NAMALWA (cell line): ENCODE measurements at regions not wholly inside any gene's neighbourhood (a gene's known extent, or its start where the extent isn't known, plus 50 kb on each side); places are given as distances from the start of the nearest gene placed in this dataset.
"Not testable (repeated sequence)": the region's sequence is repeated elsewhere in the genome, so short reads cannot be mapped to it uniquely, and the experiment has no call there.

Source experiments
- DNase-seq: peaks from one replicate; pipeline ENCODE4 v3.0.0-alpha.2; 2015; ENCODE audit warnings: low spot score

GRCh38 chr18:1133541-1133940, 228.9 kb downstream of the ADCYAP1 start:
- DNase-seq, result no peak

DNA sequence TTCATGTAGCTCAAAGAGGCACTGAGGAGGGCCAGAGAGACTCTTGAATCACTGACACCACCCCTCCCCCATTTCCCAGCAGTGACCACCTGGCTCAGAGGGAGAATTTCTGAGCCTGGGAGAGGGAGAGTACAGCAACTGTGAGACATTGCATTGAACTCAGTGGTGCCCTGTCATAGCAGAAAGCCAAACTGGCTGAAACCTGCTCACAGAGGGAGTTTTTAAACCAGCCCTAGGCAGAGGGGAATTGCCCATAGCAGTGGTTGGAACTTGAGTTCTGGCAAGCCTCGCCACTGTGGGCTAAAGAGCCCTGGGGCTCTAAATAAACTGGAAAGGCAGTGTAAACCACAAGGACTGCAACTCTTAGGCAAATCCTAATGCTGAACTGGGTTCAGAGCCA, 243.1 kb downstream of the ADCYAP1 start:
- DNase-seq, result no peak

DNA sequence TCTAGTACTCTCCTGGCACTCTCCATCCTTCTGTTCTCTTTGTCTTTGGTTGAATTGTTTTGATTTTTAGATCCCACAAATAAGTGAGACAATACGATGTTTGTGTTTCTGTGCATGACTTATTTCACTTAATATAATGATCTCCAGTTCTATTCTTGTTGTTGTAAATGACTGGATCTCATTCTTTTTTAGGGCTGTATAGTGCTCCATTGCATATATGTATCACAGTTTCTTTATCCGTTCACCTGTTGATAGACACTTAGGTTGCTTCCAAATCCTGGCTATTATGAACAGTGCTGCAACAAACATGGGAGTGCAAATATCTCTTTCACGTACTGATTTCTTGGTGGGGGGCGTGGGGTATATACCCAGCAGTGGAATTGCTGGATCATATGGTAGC, 245.0 kb downstream of the ADCYAP1 start:
- no peak for DNase-seq

- no peak for DNase-seq
These were observed 245.7 kb downstream of the ADCYAP1 start for GRCh38 chr18:1150344-1150743.

DNA sequence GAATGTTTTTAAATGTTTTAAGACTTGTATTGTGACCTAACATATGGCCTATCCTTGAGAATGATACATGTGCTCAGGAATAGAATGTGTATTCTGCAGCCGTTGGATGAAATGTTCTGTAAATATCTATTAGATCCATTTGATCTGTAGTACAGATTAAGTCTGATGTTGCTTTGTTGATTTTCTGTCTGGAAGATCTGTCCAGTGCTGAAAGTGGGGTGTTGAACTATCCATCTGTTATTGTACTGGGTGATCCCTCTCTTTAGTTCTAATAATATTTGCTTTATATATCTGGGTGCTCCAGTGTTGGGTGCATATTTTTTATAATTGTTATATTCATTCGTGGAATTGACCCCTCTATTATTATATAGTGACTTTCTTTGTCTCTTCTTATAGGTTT, 248.3 kb downstream of the ADCYAP1 start:
- not testable (repeated sequence) for DNase-seq

- no peak for DNase-seq
These were observed 268.9 kb downstream of the ADCYAP1 start for GRCh38 chr18:1173593-1173992.

DNA sequence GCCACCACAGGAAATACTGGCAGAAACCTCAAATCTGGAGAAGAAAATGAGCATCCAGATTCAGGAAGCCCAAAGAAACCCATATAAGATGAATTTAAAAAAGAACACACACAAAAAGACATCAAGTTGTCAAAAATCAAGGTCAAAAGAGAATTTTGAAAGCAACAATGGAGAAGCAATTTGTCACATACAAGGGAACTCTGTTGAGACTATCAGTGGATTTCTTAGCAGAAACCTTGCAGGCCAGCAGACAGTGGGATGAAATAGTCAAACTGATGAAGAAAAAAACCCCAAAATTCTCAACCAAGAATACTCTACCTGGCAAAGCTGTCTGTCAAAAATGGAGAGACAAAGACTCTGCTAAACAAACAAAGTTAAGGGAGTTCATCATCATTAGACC, 272.6 kb downstream of the ADCYAP1 start:
- DNase-seq, result no peak

- no peak for DNase-seq
These were observed 286.7 kb downstream of the ADCYAP1 start for GRCh38 chr18:1191341-1191740.

GRCh38 chr18:1213126-1213525, 308.5 kb downstream of the ADCYAP1 start:
- DNase-seq, result no peak

- no peak for DNase-seq
These were observed 318.2 kb downstream of the ADCYAP1 start for GRCh38 chr18:1222880-1223279.

DNA sequence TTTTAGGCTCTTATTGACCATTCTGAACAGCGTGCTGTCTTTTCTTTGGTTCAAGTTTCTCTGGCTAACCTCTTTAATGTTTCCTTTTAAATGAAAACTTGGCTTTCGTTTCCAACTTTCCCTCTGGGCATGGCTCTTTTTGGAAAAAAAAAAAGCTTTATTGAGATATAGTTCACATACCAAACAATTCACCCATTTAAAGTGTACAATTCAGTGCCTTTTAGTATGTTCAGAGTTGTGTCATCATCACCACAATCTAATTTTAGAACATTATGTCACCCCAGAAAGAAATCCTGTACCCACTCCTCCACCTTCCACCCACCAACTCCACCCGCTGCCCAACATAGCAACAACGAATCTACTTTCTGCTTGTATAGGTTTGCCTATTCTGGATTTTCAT, 322.4 kb downstream of the ADCYAP1 start:
- no peak for DNase-seq

GRCh38 chr18:1229634-1230033, 325.0 kb downstream of the ADCYAP1 start:
- no peak for DNase-seq

DNA sequence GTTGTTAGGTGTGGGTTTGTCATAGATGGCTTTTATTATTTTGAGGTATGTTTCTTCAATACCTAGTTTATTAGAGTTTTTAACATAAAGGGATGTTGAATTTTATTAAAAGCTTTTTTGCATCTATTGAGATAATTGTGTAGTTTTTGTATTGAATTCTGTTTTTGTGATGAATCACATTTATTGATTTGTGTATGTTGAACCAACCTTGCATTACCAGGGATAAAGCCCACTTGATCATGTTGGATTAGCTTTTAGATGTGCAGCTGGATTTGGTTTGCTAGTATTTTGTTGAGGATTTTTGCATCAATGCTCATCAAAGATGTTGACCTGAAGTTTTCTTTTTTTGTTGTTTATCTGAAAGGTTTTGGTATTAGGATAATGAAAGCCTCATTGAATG, 328.2 kb downstream of the ADCYAP1 start:
- DNase-seq, result no peak

- no peak for DNase-seq
These were observed 336.0 kb downstream of the ADCYAP1 start for GRCh38 chr18:1240701-1241100.

- DNase-seq, result no peak
These were observed 339.9 kb downstream of the ADCYAP1 start for GRCh38 chr18:1244397-1245122.

- DNase-seq, result no peak
These were observed 342.2 kb downstream of the ADCYAP1 start for GRCh38 chr18:1246827-1247226.

DNA sequence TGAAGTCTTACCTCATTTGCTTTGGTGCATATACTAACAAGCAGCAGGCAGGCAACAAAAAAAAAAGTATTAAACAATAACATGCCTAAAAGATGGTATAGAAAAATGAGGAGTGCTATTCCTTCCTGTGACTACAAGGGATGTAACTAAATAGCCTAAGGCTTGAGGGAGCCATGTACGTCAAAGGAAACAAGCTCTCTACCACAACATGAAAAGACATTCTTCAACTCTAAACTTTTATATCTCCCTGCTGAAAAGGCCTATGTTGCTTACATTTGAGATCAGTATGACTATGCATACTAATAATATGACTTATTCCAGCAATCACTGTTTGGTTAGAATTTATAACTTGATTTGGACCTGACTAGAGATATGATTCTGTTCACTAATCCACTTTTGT, 347.9 kb downstream of the ADCYAP1 start:
- no peak for DNase-seq

- no peak for DNase-seq
These were observed 348.3 kb downstream of the ADCYAP1 start for GRCh38 chr18:1252936-1253335.

DNA sequence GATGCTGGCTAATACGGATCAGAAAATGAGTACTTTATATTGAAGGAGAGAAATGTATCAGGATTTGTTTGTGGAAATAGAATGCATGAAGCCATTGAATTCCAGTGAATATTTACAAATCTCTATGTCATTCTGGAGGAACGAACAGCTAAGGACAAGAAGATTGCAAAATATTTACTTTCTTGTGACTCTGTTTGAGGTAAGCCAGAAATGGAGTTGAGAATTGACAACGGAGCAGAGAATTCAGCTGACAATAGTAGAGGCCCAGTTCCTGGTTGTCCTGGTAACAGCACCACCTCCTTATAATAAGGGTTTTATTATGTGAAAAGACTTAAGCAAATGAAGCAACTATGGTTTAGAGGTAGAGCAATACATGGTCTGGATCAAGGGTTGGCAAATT, 349.2 kb downstream of the ADCYAP1 start:
- DNase-seq, result no peak

DNA sequence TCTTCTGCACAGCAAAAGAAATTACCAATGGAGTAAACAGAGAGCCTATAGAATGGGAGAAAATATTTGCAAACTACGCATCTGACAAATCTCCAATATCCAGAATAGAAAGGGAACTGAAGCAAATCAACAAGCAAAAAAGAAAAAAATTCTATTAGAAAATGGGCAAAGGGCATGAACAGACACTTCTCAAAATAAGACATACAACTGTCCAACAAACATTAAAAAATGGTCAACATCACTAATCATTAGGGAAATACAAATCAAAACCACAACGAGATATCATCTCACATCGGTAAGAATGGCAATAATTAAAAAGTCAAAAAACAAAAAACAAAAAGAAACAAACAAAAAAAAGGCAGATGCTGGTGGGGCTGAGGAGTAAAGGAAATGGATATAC, 356.4 kb downstream of the ADCYAP1 start:
- no peak for DNase-seq

- no peak for DNase-seq
These were observed 362.4 kb downstream of the ADCYAP1 start for GRCh38 chr18:1267021-1267420.

- DNase-seq, result no peak
These were observed 365.4 kb downstream of the ADCYAP1 start for GRCh38 chr18:1270081-1270480.

DNA sequence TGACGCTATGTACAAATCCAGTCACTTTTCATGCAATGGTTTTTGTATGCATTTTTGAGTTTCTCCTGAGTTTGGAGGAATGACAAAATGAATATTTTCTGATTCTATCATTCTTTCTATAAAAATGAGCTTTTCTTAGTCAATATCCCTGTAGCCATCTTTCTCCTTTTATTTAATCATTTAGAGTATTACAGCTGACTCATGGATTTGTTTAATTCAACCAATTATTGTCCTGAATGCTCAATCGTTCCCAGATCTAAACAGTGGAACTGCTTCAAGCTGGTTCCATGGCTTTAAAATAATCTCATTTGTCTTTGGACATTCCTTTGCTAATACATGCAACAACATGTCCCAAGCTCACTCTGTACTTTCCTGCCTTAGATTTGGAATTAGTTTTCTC, 368.8 kb downstream of the ADCYAP1 start:
- no peak for DNase-seq

DNA sequence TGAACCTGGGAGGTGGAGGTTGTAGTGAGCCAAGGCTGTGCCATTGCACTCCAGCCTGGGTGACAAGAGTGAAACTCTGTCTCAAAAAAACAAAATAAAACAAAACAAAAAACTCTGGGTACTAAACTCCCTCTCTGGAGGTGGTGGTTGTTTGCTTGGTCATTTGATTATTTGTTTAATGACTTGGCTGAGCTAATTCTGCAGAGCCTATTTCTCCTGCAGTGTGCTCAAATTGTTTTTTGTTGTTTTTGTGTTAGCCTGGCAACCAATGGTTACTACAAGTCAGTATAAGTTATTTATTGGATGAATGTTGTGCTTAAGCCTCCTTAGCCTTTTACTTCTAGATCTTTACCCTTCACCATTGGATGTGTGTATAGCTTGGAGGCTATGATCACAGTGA, 387.5 kb downstream of the ADCYAP1 start:
- DNase-seq, result no peak

DNA sequence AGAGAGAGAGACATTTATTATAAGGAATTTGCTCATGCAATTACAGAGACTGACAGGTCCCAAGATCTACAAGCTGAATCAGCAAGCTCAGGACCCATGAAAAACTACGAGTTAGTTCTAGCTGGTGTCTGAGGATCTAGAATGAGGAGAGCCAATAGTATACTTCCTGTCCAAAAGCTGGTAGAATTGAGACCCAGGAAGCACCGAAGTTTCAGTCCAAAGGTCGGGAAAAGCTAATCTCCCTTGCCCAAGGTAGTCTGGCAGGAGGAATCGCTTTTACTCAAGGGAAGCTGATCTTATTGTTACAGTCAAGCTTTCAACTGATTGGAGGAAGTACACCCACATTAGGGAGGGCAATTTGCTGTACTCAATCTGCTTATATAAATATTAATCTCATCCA, 389.6 kb downstream of the ADCYAP1 start:
- DNase-seq, result no peak
